G401 (cell line): ENCODE measurements at regions not wholly inside any gene's neighbourhood (a gene's known extent, or its start where the extent isn't known, plus 50 kb on each side); places are given as distances from the start of the nearest gene placed in this dataset.

Source experiments
- DNase-seq: peaks from one replicate; pipeline ENCODE4 v3.0.0-alpha.2; 2015; ENCODE audit warnings: low spot score
- in situ Hi-C: cut with HindIII; loops from 2 replicates; pipeline ENCODE4 v1.10.0; 2016; ENCODE audit warnings: low sequenced_read_pairs, mixed read lengths

DNA sequence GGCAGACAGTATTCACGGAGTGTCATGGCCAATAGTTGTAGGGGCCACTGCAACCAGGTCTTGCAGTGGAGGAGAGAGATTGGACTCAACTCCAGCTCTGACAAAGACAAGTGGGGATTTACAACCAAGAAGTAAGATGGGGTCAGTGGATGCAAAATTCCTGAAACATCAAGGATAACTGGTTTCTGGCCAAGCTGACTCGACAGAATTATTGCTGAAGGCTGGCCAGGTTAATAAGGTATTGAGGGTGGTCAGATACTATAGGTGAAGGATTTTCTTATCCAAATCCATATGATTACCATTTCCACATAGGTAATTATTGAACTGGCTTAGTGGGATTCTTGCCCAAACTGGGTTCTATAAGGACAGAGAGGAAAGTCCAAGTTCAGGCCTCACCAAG lies 64.9 kb upstream of the FOXG1 start:
- no peak for DNase-seq
- in situ Hi-C loops, result no loop called here

DNA sequence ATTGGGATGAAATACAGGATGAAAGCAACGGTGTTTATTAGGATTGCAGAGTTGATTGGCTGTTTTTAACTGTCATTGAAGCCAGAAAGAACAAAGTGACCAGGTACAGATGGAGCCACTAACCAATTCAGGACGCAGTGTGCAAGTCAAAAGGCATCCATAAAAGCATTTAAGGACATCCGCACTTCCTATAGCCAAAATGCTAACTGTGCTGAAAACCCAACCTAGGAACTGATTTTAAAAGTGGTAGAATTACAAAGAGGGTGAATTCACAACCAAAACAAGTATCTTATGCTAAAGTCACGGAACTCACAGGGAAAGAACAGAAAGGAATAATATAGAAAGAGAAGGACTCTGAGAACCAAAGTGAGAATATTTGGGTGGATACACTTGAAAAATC lies 63.1 kb upstream of the FOXG1 start:
- no peak for DNase-seq
- in situ Hi-C loops, result no loop called here

DNA sequence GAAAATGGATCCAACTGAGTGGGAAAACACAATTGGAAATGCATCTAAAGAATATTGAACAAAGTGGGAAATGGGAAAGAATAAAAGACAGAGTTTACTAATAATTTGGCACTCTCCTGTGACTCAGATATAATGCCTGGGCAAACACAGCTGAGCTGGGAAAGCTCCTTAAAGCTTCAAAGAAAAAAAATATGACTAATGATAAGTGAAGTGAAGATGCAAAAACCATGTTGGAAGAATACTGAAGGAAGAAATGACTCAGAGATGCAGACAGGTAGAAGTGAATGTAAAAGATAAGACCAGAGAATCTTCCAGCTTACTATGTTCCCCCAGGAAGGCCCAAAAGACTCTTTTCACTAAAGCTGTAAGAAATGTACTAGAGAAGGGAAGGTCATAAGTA lies 62.4 kb upstream of the FOXG1 start:
- DNase-seq, result no peak
- in situ Hi-C loops, result no loop called here

DNA sequence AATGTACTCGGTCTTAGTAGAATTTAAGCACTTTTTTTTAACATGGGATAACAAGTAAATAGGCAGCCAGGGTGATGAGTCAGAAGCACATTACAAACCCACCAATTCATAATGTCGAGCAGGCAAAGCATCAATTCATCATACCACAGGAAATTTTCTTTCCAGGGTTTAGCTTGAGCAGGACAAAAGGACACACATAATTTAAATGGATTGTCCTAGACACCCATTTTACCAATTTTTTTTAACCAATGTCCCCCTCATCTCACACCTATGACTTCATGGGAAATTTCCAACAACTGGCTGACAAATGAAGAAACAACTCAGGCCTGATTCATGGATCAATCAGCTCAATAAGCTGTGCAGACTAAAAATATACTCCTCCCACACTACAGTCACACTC lies 58.8 kb upstream of the FOXG1 start:
- no peak for DNase-seq
- in situ Hi-C loops, result no loop called here

DNA sequence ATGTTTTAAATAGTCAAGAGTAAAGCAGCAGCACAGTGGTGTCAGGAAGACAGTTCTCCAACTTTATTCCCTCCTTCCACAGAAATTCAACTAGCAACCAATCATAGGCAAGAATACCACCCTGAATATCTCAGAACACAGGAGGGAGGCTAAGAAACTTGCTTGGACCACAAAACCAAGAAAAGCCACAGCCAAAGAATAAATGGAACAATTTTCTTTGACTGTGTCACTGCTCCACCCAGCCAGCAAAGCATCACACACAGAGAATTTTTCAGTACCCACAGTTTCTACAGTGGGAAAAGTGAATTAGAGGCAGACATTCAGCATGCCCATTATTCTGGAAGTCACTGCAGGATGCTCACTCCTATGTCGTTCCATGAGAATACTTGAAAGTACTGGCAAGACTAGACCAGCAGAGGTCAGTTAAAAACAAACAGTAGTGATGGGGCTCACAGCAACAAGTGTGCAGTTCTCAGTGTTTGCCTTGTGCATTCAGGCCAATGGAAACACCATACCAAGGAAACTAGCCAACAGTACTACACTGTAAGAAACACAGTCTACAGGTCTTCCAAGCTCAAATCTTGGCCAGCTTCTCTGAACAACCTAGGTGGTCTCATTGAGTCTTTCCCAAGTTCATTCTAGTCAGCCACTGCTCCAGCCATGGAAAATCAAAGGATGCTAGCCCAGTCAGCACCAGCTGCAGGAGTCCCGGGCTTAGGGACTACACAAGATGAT lies 56.8 kb upstream of the FOXG1 start:
- no peak for DNase-seq
- in situ Hi-C loops, result no loop called here
